ENCODE measurements at regions not wholly inside any gene's neighbourhood (a gene's known extent, or its start where the extent isn't known, plus 50 kb on each side); places are given as distances from the start of the nearest gene placed in this dataset.
A peak's percentile ranks its signal among the peaks of the same experiment; 100 is the strongest.

DNA sequence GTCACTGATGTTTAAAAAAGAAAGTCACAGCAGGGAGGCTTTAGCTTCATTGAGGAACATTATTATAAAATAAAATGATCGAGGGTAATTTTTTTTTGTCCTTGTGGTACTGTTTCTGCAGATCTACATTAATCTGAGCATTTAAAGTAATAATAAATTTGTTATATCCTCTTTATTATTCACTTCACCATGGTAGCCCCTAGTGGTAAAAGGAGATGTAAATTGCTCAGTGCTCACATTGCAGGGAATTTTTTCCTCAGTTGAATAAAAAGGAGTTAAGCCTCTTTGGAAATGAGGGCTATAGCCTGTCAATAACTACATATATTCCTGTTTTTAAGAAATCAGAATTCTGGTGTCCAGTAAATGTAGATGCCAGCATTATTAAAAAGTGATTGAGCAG lies 99.7 kb upstream of the VPREB1 start:
- DNase-seq: no peak

DNA sequence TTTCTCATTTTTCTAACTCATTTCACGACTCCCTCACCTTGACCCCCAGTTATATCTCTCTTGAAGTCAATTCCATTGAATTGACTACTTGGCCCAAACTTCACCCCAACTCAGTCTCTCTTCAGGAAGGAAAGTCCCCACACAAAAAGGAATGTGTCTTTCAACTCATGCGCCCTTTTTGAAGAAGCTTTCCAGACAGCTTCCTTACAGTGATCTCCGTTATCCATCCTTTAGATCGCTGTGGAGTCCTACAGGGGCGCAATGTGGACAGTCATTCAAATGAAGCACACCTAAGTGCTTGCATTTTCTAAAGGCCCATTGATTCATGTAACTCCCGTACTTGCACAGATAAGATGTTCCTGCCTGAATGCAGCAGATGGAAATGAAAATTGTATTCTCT lies 101.1 kb upstream of the VPREB1 start:
- peak; percentile 84 for DNase-seq

DNA sequence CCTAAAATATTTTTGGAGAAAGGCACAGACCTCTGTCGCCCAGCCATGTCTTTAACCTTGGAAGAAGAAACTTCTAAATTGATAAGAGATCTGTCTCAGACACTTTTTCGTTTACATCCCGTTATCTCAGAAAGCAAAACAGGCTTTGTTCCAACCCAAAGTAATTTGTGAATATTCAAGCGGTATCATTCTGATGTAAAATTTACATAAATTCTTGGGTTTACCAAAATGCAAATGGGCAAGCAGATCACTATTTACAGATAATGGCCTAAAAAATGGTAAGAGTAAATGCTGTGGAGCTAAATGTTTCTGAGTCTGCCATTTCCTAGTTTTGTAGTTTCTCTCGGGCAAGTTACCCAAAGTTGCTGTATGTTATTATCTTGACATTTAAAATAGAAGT lies 101.9 kb upstream of the VPREB1 start:
- peak in 1 of 2 experiments; percentile 17 for DNase-seq

DNA sequence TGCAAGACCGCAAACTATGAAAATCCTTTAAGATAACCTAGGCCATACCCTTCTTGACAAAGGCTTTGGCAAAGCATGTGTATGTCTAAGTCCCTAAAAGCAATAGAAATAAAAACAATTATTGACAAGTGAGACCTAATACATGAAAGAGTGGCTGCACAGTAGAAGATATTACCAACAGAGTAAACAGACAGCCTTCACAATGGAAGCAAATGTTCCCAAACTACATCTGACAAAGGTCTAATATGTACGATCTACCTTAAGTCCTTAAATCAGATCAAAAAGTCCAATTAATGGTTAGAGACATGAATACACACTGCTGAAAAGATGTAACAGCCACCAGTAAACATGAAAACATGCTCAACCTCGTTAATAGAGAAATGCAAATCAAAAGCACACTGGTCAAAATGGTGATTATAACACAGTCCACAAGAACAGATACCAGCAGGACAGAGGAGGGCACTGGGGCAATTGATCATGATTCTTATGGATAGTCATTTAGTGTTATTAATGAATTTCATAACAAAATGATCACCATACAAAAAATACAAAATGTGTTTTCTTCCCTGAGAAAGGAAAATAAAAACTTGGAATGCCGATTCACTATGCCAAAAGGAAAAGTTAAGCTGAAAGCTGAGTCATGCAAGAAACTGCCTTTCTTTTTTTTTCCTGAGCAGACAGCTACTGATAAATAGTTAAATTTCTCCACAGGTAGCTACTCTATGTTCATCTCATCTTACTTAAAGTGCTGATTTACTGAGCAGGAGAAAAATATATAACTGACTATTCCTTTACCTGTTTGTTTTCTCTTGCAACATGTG lies 102.6 kb upstream of the VPREB1 start:
- DNase-seq: no peak

DNA sequence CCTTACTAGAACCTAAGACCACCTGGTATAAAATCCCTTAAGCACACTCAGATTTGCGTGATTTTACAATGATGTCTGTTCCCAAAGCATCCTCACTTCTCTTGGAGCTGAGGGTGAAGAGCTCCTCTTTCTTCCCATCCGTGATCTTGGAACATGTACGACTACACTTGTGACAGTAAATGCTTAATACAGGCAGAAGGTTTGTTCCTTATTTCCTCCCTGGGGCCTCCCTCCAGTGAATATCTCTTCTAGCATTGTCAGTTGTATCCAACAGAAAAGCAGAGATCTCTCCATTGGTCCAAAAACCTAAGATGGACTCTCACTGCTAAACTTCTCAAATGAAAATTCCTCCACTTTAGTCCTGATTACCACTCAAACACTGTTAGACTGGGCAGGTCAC lies 103.6 kb upstream of the VPREB1 start:
- DNase-seq: no peak

DNA sequence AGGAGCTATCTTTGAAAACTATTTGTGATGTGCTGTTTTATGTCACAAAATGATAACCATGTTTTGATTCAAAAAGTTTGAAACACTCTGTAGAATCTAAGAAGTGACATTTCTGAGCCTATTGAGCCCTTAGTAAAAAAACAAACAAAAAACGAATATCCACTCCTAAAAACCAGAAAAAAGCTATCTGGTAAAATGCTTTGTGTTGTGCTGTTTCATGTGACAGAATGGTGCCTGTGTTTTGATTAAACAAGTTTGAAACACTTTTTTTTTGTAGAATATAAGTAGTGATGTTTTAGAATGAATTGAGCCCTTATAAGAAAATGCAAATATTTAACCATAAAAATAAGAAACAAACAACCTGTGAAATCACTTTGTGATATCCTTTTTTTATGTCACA lies 105.2 kb upstream of the VPREB1 start:
- no peak for DNase-seq

DNA sequence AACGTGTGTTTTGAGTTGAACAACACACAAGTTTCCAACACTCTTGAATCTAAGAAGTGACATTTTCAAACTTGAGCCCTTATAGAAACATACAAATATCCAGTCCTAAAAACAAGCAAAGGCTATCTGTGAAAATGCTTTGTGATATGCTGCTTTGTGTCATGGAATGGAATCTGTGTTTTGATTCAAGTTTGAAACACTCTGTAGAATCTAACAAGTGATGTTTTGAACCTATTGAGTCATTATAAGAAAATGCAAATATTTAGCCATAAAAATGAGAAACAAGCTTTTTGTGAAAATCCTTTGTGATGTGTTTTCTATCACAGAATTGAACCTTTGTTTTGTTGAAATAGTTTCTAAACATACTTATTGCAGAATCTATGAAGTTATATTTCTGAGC lies 105.7 kb upstream of the VPREB1 start:
- DNase-seq: no peak

DNA sequence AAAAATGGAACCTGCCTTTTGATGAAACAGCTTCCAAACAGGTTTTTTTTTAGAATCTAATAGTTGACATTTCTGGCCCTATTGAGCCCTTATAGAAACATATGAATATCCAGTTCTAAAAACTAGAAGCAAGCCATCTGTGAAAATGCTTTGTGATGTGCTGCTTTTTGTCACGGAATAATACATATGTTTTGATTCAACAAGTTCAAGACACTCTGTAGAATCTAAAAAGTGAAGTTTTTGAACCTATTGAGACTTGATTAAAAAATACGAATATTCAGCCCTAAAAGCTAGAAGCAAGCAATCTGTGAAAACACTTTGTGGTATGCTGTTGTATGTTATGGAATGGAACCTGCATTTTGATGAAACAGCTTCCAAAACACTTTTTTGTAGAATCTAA lies 106.7 kb upstream of the VPREB1 start:
- DNase-seq: no peak

DNA sequence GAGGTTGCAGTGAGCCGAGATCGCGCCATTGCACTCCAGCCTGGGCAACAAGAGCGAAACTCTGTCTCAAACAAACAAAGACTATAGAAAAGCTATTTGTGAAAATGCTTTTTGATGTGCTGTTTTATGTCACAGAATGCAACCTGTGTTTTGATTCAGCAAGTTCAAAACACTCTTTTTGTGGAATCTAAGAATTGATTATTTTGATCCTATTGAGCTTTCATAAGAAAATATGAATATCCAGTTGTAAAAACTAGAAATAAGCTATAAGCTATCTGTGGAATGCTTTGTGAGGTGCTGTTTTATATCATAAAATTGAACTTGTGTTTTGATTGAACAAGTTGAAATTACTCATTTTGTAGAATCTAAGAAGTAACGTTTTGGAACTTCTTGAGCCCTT lies 110.7 kb upstream of the VPREB1 start:
- DNase-seq: no peak

DNA sequence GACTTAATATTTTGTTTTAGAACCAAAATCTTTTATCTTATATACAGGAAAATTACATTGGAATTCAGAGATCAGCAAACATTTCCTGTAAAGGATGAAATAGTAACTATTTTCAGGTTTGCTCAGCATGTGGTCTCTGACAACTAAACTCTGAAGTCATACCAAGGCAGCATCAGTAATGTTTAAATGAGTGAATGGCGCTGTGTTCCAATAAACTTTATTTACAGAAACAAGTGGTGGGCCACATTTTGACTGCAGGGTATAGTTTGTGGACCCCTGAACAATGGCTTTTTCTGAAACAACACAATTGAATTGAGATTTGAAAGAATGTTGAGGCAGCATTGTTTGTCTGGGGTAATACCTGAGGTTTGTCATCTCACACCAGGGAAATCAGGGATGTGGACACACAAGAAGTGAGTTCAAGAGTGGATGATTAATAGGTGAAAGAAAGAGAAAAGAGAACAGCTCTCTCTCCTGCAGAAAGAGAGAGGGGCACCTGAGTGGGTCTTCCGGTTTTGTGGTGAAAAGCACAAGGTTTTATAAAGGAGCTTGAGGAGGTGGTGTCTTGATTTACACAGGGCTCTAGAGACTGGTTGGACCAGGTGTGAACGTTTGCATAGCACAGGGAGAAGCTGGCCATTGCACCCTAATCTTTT lies 113.5 kb upstream of the VPREB1 start:
- DNase-seq: no peak

DNA sequence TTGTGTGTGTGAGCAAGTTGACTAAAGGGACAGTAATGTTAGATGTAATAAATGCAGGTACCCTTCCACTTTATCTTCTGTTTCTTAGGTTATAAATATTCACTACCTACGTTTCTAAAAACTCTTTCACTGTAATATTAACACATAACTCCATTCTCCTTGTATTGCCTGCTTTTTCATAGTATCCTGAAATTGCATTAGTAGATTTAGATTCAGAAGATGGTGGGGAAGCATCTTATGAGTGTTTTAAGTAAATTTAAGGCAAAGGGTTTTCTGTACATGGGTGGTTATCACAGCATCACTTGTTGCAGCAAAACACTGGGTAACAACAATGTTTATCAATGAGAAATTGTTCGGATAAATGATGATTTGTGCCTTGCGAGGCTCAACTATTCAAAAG lies 115.2 kb upstream of the VPREB1 start:
- DNase-seq: no peak

DNA sequence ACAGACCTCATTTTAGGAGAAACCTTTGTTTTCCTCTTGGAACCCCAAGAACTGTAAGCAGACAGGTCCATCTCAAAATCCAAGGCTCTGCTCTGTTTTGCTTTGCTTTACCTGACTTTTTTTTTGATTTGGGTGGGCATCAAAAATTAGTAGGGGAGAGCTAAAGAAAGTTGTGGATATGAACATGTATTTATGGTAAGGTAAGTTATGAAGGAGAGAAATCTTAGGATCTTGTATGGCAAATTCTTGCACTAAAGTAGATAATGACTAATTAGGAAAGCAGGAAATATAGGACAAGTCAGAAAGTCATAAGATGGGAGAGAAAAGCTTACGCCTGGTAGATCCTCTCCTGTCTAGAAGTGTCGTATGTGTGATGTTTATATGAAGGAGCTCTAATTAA lies 116.1 kb upstream of the VPREB1 start:
- DNase-seq: no peak

DNA sequence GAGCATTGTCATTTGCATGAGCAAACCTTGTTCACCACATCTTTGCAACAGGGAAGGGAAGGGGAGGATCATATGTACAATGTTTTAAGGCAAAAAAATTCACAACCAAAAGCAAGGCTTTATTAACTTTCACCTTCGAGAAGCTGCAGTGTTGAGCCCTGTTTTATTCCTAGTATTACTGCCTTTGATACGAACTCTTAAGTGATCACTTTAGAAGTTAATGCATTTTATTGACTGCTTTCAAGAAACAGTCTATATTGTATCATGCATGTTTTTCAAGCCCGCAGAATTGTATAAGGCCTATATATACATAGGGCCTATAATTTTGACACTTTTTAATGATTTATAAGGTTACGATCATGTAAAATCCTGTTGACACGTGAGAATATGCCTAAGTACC lies 117.5 kb upstream of the VPREB1 start:
- DNase-seq: peak in 1 of 2 experiments; percentile 23

DNA sequence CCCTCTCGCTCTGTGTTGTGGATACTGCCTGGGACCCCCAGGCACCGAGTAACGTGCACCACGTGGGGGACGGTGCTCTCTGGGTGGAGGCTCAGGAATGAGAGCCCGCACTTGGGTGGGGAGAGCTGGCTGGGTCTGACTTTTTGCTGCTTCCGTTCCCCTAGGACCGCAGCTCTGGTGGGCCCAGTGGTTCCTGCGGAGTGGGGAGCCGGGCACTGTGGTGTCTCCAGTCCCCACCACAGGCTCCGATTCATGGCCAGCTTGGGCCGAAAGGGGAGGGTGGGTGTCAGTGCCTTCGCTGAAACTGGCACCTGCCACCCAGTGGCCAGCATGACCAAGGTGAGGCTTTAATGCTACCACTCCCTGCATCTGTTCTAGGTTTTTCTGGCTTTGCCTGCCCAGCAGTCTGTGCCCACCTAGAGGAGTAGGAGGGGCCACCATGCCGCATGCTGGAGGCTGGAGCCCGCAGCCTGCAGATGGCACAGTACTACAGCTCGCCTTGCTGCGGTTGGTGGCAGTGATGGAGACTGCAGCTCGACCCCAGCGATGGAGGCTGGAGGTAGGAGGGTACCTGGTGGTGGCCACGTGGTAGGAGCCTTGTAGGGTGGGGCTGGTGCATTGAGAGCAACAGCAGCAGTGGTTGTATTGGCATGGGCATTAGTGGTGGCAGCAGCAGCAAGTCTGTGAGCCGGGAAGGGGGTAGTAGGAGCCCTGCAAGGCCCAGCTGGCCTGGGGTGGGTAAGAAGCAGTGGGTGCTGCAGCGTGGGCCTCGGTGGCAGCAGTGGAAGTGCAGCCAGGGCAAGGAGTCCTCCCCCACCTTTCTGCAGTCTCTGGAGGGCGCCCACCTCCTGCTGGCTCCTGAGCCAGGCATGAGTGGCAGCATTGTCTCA lies 118.8 kb upstream of the VPREB1 start:
- no peak for DNase-seq

DNA sequence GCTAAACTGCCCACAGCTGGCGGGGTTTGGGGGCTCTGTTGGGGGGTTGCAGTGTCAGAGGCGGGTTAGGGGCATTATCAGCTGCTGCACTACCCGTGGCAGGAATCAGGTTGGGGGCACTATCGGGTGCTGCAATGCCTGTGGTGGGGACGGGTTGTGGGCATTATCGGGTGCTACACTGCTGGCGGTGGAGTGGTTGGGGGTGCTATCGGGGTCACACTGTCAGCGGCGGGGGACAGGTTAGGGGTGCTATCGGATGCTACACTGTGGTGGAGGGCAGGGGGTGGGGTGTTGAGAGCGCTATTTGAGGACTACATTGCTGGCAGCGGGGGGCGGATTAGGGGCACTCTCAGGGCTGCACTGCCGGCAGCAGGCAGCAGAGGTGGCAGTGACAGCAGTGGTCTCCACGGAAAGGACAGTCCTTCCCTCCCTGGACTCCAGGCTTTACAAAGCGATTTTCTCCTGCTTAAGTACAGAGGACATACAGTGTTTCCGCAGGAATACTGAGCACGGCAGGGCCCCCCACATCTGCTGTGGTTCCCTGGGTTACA lies 119.5 kb upstream of the VPREB1 start:
- DNase-seq: no peak

DNA sequence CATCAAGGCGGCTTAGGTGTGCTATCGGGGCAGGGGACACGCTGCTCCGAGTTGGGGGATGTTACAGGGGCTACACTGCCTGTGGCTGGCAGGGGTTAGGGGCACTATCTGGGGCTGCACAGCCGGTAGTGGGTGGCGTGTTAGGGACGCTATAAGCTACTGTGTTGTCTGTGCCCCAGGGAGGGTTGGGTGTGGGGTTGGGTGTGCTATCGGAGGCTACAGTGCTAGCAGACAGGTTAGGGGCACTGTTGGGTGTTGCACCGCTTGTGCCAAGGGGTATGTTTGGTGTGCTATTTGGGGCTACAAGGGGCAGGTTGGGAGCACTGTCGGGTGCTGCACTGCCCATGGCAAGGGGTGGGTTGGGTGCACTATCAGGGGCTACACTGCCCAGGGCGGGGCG lies 120.2 kb upstream of the VPREB1 start:
- DNase-seq: no peak

DNA sequence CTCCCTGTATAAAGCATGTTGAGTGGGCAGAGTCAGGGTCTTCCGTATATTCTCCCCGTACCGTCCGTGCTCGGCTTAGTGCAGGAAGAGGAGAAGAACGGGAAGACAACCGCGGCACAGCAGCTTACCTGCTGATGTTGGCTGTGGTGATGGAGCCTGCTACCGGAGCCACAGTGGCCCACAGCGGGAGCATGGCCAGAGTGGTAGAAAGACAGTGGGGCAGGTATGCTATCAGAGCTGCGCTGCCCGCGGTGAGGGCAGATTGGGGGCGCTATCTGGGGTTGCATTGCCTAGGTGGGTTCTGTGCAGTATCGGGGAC lies 120.7 kb upstream of the VPREB1 start:
- no peak for DNase-seq

DNA sequence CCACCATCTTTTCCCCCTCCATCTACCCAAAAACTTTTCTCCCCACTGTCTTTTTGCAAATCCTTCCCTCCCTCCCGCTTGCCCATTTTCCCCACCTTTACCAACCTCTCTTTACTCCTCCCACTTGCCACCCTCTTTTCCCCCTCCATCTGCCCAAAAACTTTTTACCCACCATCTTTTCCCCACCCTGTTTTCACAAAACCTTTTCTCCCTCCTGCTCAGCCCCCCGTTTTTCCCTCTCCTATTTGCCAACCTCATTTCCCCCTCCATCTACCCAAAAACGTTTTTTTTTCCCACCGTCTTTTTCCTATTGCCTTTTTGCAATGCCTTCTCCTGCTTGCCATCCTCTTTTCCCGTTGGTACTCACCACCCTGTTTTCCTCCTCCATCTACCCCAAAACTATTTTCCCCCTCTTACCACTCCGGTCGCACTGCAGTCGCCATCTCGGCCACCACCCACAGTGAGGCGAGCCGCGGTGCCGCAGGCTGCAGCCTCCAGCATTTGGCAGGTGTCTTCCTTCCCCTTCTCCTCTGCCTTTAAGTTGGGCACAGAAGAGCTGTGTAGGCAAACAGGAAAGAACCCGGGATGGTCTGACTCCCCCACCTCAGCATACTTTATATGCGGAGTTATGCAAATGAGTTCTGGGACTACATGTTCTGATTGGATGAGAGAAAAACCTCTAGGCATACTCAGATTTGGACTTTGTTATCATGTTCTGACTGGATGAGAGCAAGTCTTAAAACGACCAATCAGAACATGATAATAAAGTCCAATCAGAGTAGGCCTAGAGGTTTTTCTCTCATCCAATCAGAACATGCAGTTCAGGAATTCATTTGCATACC lies 121.2 kb upstream of the VPREB1 start:
- DNase-seq: peak in 1 of 2 experiments; percentile 9

DNA sequence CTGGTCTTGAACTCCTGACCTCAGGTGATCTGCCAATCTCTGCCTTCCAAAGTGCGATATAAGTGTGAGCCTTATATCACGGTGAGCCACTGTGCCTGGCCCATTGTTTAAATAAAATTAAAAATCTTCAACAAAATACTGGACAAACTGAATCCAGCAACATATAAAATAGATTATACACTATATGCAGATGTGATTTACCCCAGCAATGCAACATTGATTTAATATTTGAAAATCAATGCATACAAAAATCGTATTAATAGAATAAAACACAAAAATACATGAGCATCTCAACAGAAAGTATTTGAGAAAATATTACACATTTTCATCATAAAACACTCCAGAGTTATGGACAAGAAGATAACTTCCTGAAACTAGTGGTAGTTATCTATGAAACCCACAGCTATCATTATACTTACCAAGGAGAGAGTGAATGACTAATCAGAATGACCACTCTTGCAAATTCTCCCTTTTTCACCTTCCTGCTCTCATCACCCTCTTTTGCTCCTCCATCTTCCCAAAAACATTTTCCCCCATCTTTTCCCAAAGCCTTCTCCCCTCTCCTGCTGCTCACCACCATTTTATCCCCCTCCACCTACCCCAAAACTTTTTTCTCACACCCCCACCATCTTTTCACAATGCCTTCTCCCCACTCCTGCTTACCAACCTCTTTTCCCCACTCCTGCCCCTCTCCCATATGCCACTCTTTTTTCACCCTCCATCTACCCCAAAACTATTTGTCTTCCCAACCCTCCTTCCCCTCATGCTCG lies 122.1 kb upstream of the VPREB1 start:
- no peak for DNase-seq

DNA sequence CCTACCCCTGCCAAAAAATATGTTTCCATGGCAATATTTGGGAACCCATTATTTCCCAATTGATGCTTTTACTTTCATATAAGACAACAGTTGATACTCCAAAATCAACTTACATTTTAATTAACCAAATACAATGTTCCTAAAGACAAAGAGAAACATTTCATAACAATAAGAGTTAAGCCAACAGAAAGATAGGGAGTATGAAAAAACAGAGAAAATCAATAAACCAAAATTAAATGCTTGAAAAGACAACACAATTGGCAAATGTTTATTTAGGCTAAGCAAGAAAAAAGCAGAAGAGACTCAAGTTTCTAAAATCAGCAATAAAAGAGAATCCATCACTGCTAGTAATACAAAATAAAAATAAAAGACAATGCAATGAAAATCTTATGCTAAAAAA lies 123.1 kb upstream of the VPREB1 start:
- DNase-seq: no peak

DNA sequence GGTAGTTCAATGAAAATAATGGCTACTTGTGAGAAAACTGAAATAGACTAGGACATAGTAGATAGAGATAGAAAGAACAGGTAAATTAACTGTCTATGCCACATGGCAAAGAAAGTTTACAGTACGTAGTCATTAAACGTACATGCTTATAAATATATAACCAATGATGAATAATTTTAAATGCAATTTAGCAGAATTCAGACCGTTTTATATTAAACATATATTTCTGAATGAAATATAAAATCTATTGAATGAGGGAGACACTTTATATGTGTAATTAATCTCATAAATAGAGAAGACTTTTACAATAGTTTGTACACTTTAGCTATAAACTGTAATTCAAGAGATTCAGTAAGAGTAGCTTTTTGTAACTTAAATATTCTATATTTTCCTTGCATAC lies 124.4 kb upstream of the VPREB1 start:
- no peak for DNase-seq

DNA sequence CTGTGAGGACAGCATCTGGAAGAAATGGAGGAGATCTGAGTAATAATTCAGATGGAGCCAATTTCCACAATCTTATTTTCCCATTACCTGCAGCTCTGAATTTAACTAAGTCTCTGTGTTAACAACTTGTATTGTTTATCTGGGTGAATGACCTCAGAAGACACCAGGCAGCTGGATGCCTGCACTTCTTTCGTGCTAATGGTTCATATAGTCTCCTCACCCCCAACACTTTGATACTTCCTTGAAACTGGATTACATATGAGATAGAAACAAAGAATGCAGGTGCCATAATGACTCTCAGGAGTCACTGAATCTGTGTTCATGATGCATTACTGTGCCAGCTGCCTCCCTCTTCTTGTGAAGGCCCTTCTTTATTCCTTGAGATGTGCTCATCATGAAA lies 125.6 kb upstream of the VPREB1 start:
- DNase-seq: no peak

Measured in NCI-H526 (cell line).